SK-N-SH (cell line): ENCODE measurements at regions not wholly inside any gene's neighbourhood (a gene's known extent, or its start where the extent isn't known, plus 50 kb on each side); places are given as distances from the start of the nearest gene placed in this dataset.
"Not testable (repeated sequence)": the region's sequence is repeated elsewhere in the genome, so short reads cannot be mapped to it uniquely, and the experiment has no call there.

Source experiments
- CTCF ChIA-PET: fragments of 300-600, 350-600 bp; formaldehyde crosslinking; extraction: SDS; loops from one replicate; lab custom pipeline; 2021; lab: Yijun Ruan, JAX
- POLR2A ChIA-PET: fragments of 350-600 bp; sonication (Branson Sonifier 250); formaldehyde crosslinking; extraction: SDS; loops from one replicate; lab custom pipeline; 2020; ENCODE audit warnings: antibody characterized with exemption, inconsistent platforms; lab: Yijun Ruan, JAX
- DNase-seq: peaks from one replicate; pipeline ENCODE4 v3.0.0; 2012
- H2AFZ ChIP-seq: fragments of 200-600 bp; sonication (generic); 2 replicates; pipeline ENCODE4 v1.8.1; 2016; ENCODE audit warnings: antibody characterized with exemption, mild to moderate bottlenecking, low read depth
- H3F3A ChIP-seq: fragments of 200-600 bp; sonication (generic); replicated peaks from 2 replicates; pipeline ENCODE3; 2016; ENCODE audit warnings: antibody characterized with exemption, mild to moderate bottlenecking; ENCODE audit not compliant: insufficient read depth
- H3K27ac ChIP-seq, 2 experiments: fragments of 200-500 bp in 1 of 2; fragments of 200-600 bp in 1 of 2; sonication (Bioruptor generic) in 1 of 2; sonication (generic), shearing (Covaris generic) in 1 of 2; 2 replicates each; pipeline versions ENCODE4 v1.5.1 to v1.6.1; 2014 to 2016; ENCODE audit warnings: low read depth in 2 of 2, inconsistent platforms in 1 of 2, low read length in 1 of 2, mild to moderate bottlenecking in 1 of 2, mixed read lengths in 1 of 2
- H3K27me3 ChIP-seq: fragments of 200-600 bp; sonication (generic), shearing (Covaris generic); 2 replicates; pipeline ENCODE4 v1.6.1; 2016; ENCODE audit warnings: mixed run types; ENCODE audit not compliant: insufficient read depth
- H3K36me3 ChIP-seq, 2 experiments: fragments of 200-500 bp in 1 of 2; fragments of 200-600 bp in 1 of 2; sonication (Bioruptor generic) in 1 of 2; sonication (generic) in 1 of 2; replicated peaks in 1 of 2; 2 replicates each; pipeline versions ENCODE3 to v1.5.1; 2014 to 2016; ENCODE audit warnings: low read length in 1 of 2, mild to moderate bottlenecking in 1 of 2; ENCODE audit not compliant: insufficient read depth in 2 of 2, control insufficient read depth in 1 of 2
- H3K4me1 ChIP-seq, 2 experiments: fragments of 200-500 bp in 1 of 2; fragments of 200-600 bp in 1 of 2; sonication (Bioruptor generic) in 1 of 2; sonication (generic), shearing (Covaris generic) in 1 of 2; 2 replicates each; pipeline versions ENCODE4 v1.5.1 to v1.6.1; 2014 to 2016; ENCODE audit warnings: low read depth in 1 of 2, low read length in 1 of 2, mixed run types in 1 of 2; ENCODE audit not compliant: insufficient read depth in 2 of 2, control insufficient read depth in 1 of 2
- H3K4me2 ChIP-seq: fragments of 200-600 bp; sonication (generic), shearing (Covaris generic); 2 replicates; pipeline ENCODE4 v1.6.1; 2017; ENCODE audit warnings: mixed run types
- H3K4me3 ChIP-seq, 2 experiments: fragments of 200-500 bp in 1 of 2; fragments of 200-600 bp in 1 of 2; sonication (Bioruptor generic) in 1 of 2; sonication (generic), shearing (Covaris generic) in 1 of 2; 2 replicates each; pipeline versions ENCODE4 v1.5.1 to v1.8.1; 2014 to 2016; ENCODE audit warnings: low read depth in 2 of 2, inconsistent platforms in 1 of 2, low read length in 1 of 2, mild to moderate bottlenecking in 1 of 2, mixed read lengths in 1 of 2, moderate library complexity in 1 of 2
- H3K79me2 ChIP-seq: fragments of 200-600 bp; sonication (generic); 2 replicates; pipeline ENCODE4 v1.8.1; 2017; ENCODE audit warnings: mild to moderate bottlenecking; ENCODE audit not compliant: insufficient read depth
- H3K9ac ChIP-seq: fragments of 200-600 bp; sonication (generic); 2 replicates; pipeline ENCODE4 v1.6.1; 2017; ENCODE audit warnings: mixed run types
- H3K9me2 ChIP-seq: fragments of 200-600 bp; sonication (generic); 2 replicates; pipeline ENCODE4 v1.6.1; 2017; ENCODE audit warnings: mixed run types
- H3K9me3 ChIP-seq: fragments of 200-600 bp; sonication (generic); 2 replicates; pipeline ENCODE4 v1.6.1; 2017; ENCODE audit warnings: mixed run types, mild to moderate bottlenecking, moderate library complexity
- H4K20me1 ChIP-seq: fragments of 200-600 bp; sonication (generic); 2 replicates; pipeline ENCODE4 v1.6.1; 2017; ENCODE audit warnings: mild to moderate bottlenecking, mixed run types; ENCODE audit not compliant: insufficient read depth
- ELF1 ChIP-seq: IDR thresholded peaks from 2 replicates; pipeline ENCODE4 v1.4.0; 2012
- EP300 ChIP-seq, 2 experiments: IDR thresholded peaks; 2 replicates each; pipeline versions ENCODE4 v1.4.0 to v1.6.1; 2012; ENCODE audit warnings: borderline replicate concordance in 1 of 2, low read depth in 1 of 2, low read length in 1 of 2
- FOSL2 ChIP-seq: IDR thresholded peaks from 2 replicates; pipeline ENCODE4 v1.4.0; 2012; ENCODE audit warnings: low read depth, mild to moderate bottlenecking, moderate library complexity, borderline replicate concordance
- GABPA ChIP-seq: IDR thresholded peaks from 2 replicates; pipeline ENCODE4 v1.4.0; 2012; ENCODE audit warnings: low read depth, mild to moderate bottlenecking
- MEF2A ChIP-seq: IDR thresholded peaks from 2 replicates; pipeline ENCODE4 v1.4.0; 2012; ENCODE audit warnings: low read depth, borderline replicate concordance
- NRF1 ChIP-seq: IDR thresholded peaks from 2 replicates; pipeline ENCODE4 v1.6.1; 2012; ENCODE audit warnings: low read depth, mild to moderate bottlenecking, low read length
- RAD21 ChIP-seq: IDR thresholded peaks from 2 replicates; pipeline ENCODE4 v1.6.1; 2012; ENCODE audit warnings: mild to moderate bottlenecking, low read length
- RCOR1 ChIP-seq: fragments of 150-350 bp; IDR thresholded peaks from 2 replicates; pipeline ENCODE4 v1.6.1; 2017; ENCODE audit warnings: antibody characterized with exemption, low read length
- RXRA ChIP-seq: IDR thresholded peaks from 2 replicates; pipeline ENCODE4 v1.4.0; 2012; ENCODE audit warnings: low read depth, mild to moderate bottlenecking, borderline replicate concordance
- TAF1 ChIP-seq: IDR thresholded peaks from 2 replicates; pipeline ENCODE4 v1.6.1; 2012; ENCODE audit warnings: low read depth, mild to moderate bottlenecking, low read length, moderate library complexity, borderline replicate concordance
- TEAD4 ChIP-seq: IDR thresholded peaks from 2 replicates; pipeline ENCODE4 v1.4.0; 2012; ENCODE audit warnings: mild to moderate bottlenecking, borderline replicate concordance; ENCODE audit not compliant: insufficient read depth
- USF2 ChIP-seq: fragments of 150-350 bp; IDR thresholded peaks from 2 replicates; pipeline ENCODE4 v1.6.1; 2017; ENCODE audit warnings: antibody characterized with exemption, low read length, low read depth, borderline replicate concordance
- YY1 ChIP-seq: IDR thresholded peaks from 2 replicates; pipeline ENCODE4 v1.4.0; 2012; ENCODE audit warnings: low read depth, mild to moderate bottlenecking
- WGBS: methylation state at CpG from one replicate; pipeline ENCODE4 v1.1.6; 2017; ENCODE audit warnings: low lambda C conversion rate; 5-methylcytosine and 5-hydroxymethylcytosine counted together
- TF ChIP-seq, protein P1 (sequence below): IDR thresholded peaks from 2 replicates; pipeline ENCODE4 v1.6.1; 2012; ENCODE audit warnings: mild to moderate bottlenecking, low read depth, low read length, moderate library complexity
- TF ChIP-seq, protein P2 (sequence below): IDR thresholded peaks from 2 replicates; pipeline ENCODE4 v1.4.0; 2012; ENCODE audit warnings: low read depth, borderline replicate concordance

- H3K79me2 ChIP-seq, H3K9ac ChIP-seq, H3K27me3 ChIP-seq, H2AFZ ChIP-seq, H3K9me2 ChIP-seq, CTCF ChIA-PET, H3K9me3 ChIP-seq, H3K4me3 ChIP-seq, H3K36me3 ChIP-seq, H3F3A ChIP-seq, H3K4me2 ChIP-seq, H3K27ac ChIP-seq, H4K20me1 ChIP-seq, H3K4me1 ChIP-seq, DNase-seq, POLR2A ChIA-PET: not testable (repeated sequence)
- WGBS: 50% methylated on average over 3 of the region's 3 CpGs
Measured at GRCh38 chr3:40947022-40947421, 252.3 kb upstream of the CTNNB1 start.

DNA sequence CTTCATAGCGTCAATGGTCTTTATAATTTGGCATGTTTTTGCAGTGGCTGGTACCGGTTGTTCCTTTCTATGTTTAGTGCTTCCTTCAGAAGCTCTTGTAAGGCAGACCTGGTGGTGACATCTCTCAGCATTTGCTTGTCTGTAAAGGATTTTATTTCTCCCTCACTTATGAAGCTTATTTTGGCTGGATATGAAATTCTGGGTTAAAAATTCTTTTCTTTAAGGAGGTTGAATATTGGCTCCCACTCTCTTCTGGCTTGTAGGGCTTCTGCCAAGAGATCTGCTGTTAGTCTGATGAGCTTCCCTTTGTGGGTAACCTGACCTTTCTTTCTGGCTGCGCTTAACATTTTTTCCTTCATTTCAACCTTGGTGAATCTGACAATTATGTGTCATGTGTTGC lies 250.0 kb upstream of the CTNNB1 start:
- H3K9me2 ChIP-seq, H3K4me2 ChIP-seq, CTCF ChIA-PET, H3K36me3 ChIP-seq, POLR2A ChIA-PET, H3K4me1 ChIP-seq, H2AFZ ChIP-seq, H3F3A ChIP-seq, H3K9me3 ChIP-seq, H3K4me3 ChIP-seq, H3K27ac ChIP-seq, H3K79me2 ChIP-seq, H4K20me1 ChIP-seq, H3K9ac ChIP-seq, H3K27me3 ChIP-seq, DNase-seq: not testable (repeated sequence)
- 51% methylated on average over 3 of the region's 3 CpGs for whole genome bisulfite sequencing

DNA sequence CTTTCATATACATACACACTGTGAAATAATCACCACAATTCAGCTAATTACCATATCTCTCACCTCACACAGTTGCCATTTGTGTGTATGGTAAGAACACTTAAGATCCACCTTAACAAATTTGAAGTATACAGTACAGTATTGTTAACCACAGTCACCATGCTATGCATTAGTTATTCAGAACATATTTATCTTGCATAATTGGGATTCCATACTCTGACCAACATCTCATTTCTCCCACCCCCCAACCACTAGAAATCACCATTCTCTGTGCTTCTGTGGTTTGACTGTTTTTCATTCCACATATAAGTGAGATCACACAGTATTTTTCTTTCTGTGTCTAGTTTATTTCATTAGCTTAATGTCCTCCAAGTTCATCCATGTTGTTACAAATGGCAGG lies 247.7 kb upstream of the CTNNB1 start:
- CTCF ChIA-PET: no interaction called here
- no peak for DNase-seq

More for the DNA sequence above, 247.7 kb upstream of the CTNNB1 start:
- Histone ChIP-seq H3K9me3 (0 out of 2 replicates have a peak, but pooled peaks cover 6% of the 10 kb centered on the region), H4K20me1 (no peaks in the 10 kb centered on the region), H3K27me3 (no peaks in the 10 kb centered on the region), H3K36me3 (no peaks in the 10 kb centered on the region), H3K4me3 (no peak overlapping the region), H3K4me2 (no peak overlapping the region), H3K27ac (no peak overlapping the region), H2AFZ (no peak overlapping the region), H3K79me2 (no peaks in the 10 kb centered on the region), H3K9me2 (no peaks in the 10 kb centered on the region), H3K9ac (no peak overlapping the region), H3K4me1 (no peaks in the 10 kb centered on the region), H3F3A (no peaks in the 10 kb centered on the region)
- TF ChIP-seq TAF1 (no peak), RCOR1 (no peak), GABPA (no peak), ELF1 (no peak), YY1 (no peak), TEAD4 (no peak), RAD21 (no peak), RXRA (no peak), EP300 (IDR thresholded peaks at IDR 0.05; ENCODE audit: borderline replicate concordance in 1 of 2, low read depth in 1 of 2, low read length in 1 of 2) (no peak), MEF2A (no peak), FOSL2 (no peak), NRF1 (no peak), USF2 (no peak)
- TF ChIP-seq, protein P1, sequence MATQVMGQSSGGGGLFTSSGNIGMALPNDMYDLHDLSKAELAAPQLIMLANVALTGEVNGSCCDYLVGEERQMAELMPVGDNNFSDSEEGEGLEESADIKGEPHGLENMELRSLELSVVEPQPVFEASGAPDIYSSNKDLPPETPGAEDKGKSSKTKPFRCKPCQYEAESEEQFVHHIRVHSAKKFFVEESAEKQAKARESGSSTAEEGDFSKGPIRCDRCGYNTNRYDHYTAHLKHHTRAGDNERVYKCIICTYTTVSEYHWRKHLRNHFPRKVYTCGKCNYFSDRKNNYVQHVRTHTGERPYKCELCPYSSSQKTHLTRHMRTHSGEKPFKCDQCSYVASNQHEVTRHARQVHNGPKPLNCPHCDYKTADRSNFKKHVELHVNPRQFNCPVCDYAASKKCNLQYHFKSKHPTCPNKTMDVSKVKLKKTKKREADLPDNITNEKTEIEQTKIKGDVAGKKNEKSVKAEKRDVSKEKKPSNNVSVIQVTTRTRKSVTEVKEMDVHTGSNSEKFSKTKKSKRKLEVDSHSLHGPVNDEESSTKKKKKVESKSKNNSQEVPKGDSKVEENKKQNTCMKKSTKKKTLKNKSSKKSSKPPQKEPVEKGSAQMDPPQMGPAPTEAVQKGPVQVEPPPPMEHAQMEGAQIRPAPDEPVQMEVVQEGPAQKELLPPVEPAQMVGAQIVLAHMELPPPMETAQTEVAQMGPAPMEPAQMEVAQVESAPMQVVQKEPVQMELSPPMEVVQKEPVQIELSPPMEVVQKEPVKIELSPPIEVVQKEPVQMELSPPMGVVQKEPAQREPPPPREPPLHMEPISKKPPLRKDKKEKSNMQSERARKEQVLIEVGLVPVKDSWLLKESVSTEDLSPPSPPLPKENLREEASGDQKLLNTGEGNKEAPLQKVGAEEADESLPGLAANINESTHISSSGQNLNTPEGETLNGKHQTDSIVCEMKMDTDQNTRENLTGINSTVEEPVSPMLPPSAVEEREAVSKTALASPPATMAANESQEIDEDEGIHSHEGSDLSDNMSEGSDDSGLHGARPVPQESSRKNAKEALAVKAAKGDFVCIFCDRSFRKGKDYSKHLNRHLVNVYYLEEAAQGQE: no peak
- TF ChIP-seq, protein P2, sequence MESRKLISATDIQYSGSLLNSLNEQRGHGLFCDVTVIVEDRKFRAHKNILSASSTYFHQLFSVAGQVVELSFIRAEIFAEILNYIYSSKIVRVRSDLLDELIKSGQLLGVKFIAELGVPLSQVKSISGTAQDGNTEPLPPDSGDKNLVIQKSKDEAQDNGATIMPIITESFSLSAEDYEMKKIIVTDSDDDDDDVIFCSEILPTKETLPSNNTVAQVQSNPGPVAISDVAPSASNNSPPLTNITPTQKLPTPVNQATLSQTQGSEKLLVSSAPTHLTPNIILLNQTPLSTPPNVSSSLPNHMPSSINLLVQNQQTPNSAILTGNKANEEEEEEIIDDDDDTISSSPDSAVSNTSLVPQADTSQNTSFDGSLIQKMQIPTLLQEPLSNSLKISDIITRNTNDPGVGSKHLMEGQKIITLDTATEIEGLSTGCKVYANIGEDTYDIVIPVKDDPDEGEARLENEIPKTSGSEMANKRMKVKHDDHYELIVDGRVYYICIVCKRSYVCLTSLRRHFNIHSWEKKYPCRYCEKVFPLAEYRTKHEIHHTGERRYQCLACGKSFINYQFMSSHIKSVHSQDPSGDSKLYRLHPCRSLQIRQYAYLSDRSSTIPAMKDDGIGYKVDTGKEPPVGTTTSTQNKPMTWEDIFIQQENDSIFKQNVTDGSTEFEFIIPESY: no peak
- POLR2A ChIA-PET: no interaction called here
